ENCODE measurements at regions not wholly inside any gene's neighbourhood (a gene's known extent, or its start where the extent isn't known, plus 50 kb on each side); places are given as distances from the start of the nearest gene placed in this dataset.
A peak's percentile ranks its signal among the peaks of the same experiment; 100 is the strongest.

DNA sequence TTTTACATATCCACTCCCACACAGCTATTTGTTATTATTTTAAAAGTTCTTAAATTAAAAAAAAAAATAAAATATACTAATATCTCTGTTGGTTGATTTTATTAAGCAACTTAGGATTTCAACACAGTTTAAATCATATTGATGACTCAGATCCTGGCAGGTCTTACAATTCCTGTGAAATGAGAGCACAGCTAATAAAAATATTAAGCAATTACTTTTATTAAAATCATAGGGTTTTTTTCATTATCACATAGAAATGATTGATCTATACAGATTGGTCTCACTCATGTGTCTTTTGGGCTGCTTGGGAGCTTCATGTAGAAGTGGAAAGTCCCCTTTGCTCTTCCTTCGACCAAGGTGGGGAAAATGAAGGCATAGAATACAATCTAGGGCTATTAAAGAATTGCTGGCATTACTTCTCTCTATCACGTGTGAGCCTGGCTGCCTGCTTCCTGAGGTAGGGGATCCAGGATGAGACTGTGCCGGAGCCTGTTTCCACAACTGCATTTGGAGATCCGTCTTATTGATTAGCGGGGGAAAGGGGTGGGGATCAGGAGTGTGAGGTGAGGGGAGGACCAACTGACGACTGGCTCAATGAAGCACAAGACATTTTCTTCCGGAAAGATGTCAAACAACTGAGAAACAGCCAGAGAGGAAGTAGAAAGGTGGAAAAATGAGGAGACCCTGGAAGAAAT is 858.0 kb downstream of the USP25 start:
- CTCF ChIA-PET = no interaction called here
- no peaks in the 10 kb centered on the region for H3K27me3 ChIP-seq (replicated peaks in 2 of 5; ENCODE audit: control insufficient read depth in 4 of 5, insufficient read depth in 5 of 5, low read length in 4 of 5)
- 90% methylated on average over 5 of the region's 7 CpGs for WGBS (ENCODE audit: insufficient coverage)
- POLR2A ChIA-PET = no interaction called here
- H3K4me1 ChIP-seq (ENCODE audit: control extremely low read depth in 1 of 4, control insufficient read depth in 4 of 4, insufficient read depth in 4 of 4, low read length in 3 of 4) = no peaks in the 10 kb centered on the region
- H3K27ac ChIP-seq (ENCODE audit: insufficient read depth in 1 of 2, low read depth in 1 of 2, low read length in 2 of 2, poor library complexity in 1 of 2, severe bottlenecking in 2 of 2) = no peak overlapping the region
- H3K9me3 ChIP-seq (ENCODE audit: control extremely low read depth in 1 of 5, control insufficient read depth in 4 of 5, insufficient read depth in 2 of 5, low read depth in 1 of 5, low read length in 4 of 5) = no peaks in the 10 kb centered on the region
- DNase-seq = no peak
- no peaks in the 10 kb centered on the region for H3K36me3 ChIP-seq (ENCODE audit: control insufficient read depth in 4 of 4, insufficient read depth in 4 of 4, low read length in 3 of 4)
- H3K4me3 ChIP-seq (ENCODE audit: control insufficient read depth in 1 of 7, extremely low read depth in 1 of 7, insufficient read depth in 4 of 7, low read depth in 2 of 7, low read length in 6 of 7) = no peak overlapping the region

DNA sequence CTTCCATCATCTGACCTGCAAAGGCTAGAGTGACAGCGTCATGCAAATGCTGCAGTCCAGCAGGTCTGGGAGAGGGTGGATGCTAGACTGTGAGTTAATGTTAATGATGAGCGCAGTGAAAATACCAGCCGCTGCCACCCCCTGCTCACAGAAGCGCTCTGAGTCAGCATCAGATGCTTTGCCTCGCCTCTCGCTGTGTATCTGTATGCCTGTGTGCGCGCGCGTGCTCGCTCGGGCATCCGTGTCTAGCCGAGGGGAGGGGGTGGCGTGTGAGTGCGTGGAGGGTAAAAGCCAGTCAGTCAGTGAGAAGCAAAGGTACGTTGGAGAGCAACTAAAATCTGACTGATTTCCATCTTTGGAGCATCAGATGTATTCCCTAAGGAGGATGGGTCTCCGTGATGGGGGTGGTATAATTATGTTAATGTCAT is 858.7 kb downstream of the USP25 start:
- ChIA-PET POLR2A (no interaction called here), CTCF (no interaction called here)
- 84% methylated on average over 14 of the region's 18 CpGs for WGBS (ENCODE audit: insufficient coverage)
- DNase-seq = peak in 2 of 3 donors; percentile 10 to 28
- Histone ChIP-seq H3K4me3 (ENCODE audit: control insufficient read depth in 1 of 7, extremely low read depth in 1 of 7, insufficient read depth in 4 of 7, low read depth in 2 of 7, low read length in 6 of 7) (no peak overlapping the region), H3K27ac (ENCODE audit: insufficient read depth in 1 of 2, low read depth in 1 of 2, low read length in 2 of 2, poor library complexity in 1 of 2, severe bottlenecking in 2 of 2) (no peak overlapping the region), H3K9me3 (ENCODE audit: control extremely low read depth in 1 of 5, control insufficient read depth in 4 of 5, insufficient read depth in 2 of 5, low read depth in 1 of 5, low read length in 4 of 5) (no peaks in the 10 kb centered on the region), H3K36me3 (ENCODE audit: control insufficient read depth in 4 of 4, insufficient read depth in 4 of 4, low read length in 3 of 4) (no peaks in the 10 kb centered on the region), H3K4me1 (ENCODE audit: control extremely low read depth in 1 of 4, control insufficient read depth in 4 of 4, insufficient read depth in 4 of 4, low read length in 3 of 4) (no peaks in the 10 kb centered on the region), H3K27me3 (replicated peaks in 2 of 5; ENCODE audit: control insufficient read depth in 4 of 5, insufficient read depth in 5 of 5, low read length in 4 of 5) (no peaks in the 10 kb centered on the region)

DNA sequence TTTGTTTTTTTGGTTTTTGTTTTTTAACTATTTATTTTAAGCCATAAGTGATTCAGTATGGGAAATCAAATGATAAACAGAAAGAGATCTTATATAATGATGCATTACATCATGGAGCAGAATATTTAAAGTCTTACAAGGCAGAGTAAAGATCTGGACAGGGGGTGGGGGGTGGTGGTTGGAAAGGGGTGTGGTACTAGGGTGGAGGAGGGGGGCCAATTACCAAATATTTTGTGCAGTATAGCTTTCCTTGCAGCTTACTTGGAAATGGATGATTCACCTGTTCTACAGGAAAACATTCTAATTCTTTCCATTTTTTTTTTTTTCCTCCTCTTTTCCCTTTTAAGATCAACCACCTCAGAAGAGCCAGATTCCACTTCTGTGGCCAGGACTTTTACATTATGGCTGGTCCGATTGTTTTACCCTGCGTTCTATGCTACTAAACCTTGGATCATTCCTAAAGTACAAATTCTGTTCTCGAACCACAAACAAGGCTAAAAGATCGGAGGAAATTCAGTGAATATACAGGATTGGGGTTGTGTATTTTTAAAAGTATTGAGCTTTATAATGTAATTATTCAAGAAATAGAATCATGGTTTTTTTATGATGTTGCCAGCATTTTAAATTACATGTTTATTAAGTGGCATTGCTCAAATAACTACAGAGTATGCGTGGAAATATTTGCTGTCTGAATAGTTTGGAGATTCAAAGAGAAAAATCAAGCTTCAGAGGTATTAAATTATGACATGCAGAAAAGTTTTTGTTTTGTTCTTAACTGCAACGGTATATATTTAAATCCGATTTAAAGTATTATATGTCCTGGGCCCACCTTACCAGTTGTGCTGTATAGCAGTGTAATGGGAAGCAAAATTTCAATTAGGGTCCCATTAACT is 859.5 kb downstream of the USP25 start:
- Histone ChIP-seq H3K27me3 (replicated peaks in 2 of 5; ENCODE audit: control insufficient read depth in 4 of 5, insufficient read depth in 5 of 5, low read length in 4 of 5) (no peaks in the 10 kb centered on the region), H3K9me3 (ENCODE audit: control extremely low read depth in 1 of 5, control insufficient read depth in 4 of 5, insufficient read depth in 2 of 5, low read depth in 1 of 5, low read length in 4 of 5) (no peaks in the 10 kb centered on the region), H3K27ac (ENCODE audit: insufficient read depth in 1 of 2, low read depth in 1 of 2, low read length in 2 of 2, poor library complexity in 1 of 2, severe bottlenecking in 2 of 2) (no peak overlapping the region), H3K4me3 (ENCODE audit: control insufficient read depth in 1 of 7, extremely low read depth in 1 of 7, insufficient read depth in 4 of 7, low read depth in 2 of 7, low read length in 6 of 7) (no peak overlapping the region), H3K36me3 (ENCODE audit: control insufficient read depth in 4 of 4, insufficient read depth in 4 of 4, low read length in 3 of 4) (no peaks in the 10 kb centered on the region), H3K4me1 (ENCODE audit: control extremely low read depth in 1 of 4, control insufficient read depth in 4 of 4, insufficient read depth in 4 of 4, low read length in 3 of 4) (no peaks in the 10 kb centered on the region)
- POLR2A ChIA-PET = no interaction called here
- 100% methylated on average over 1 of the region's 7 CpGs for whole genome bisulfite sequencing (ENCODE audit: insufficient coverage)
- DNase-seq = no peak
- CTCF ChIA-PET = no interaction called here

DNA sequence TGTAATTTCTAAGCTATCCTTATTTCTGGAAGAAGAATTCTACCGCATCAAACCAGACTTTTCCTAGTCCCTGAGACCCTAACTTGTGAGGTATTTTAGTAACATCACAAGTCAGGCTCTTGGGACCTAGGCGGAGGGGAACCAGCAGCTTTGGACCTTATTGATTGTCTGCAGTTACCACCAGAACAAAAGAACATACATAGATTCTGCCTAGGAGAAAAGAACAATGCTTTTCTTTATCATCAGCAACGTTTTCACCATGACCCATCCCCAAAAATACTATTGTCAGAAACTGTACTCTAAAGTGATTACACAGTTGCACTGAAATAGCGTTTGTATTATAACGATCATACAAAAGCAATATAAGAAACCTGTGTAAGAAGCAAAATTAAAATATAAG is 860.4 kb downstream of the USP25 start:
- POLR2A ChIA-PET = no interaction called here
- WGBS (ENCODE audit: insufficient coverage) = 100% methylated on average over 1 of the region's 5 CpGs
- no peaks in the 10 kb centered on the region for H3K4me1 ChIP-seq (ENCODE audit: control extremely low read depth in 1 of 4, control insufficient read depth in 4 of 4, insufficient read depth in 4 of 4, low read length in 3 of 4)

DNA sequence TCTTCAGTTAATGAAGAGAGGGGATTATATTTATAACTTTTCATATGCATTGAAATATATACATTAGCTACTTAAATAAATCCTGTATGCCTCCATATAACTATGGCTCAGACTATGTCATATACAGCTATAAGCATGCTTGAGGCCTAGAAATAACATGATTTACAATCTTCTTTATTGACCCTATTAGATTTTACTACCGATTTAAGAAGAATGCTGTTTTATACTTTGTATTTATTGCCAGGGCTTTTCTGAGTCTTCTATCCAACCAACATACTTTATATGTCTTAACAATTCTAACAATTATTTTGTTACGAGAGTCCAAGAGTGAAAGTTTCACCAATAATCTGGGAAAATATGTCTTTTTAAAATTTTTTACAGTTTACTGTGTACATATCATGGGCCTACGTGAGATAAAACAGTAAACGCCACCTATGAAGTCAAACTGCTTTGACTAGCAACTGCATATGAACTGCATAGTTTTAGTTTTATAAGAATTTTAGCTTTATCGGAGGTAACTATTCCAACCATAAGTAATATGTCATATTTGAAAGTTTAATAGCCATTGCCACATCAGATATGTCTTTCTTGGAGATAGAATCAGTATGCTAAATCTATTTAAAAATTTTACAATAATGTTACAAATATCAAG is 861.0 kb downstream of the USP25 start:
- ChIA-PET CTCF (no interaction called here), POLR2A (no interaction called here)
- Histone ChIP-seq H3K27ac (ENCODE audit: insufficient read depth in 1 of 2, low read depth in 1 of 2, low read length in 2 of 2, poor library complexity in 1 of 2, severe bottlenecking in 2 of 2) (no peak overlapping the region), H3K27me3 (replicated peaks in 2 of 5; ENCODE audit: control insufficient read depth in 4 of 5, insufficient read depth in 5 of 5, low read length in 4 of 5) (no peaks in the 10 kb centered on the region), H3K36me3 (ENCODE audit: control insufficient read depth in 4 of 4, insufficient read depth in 4 of 4, low read length in 3 of 4) (no peaks in the 10 kb centered on the region), H3K9me3 (ENCODE audit: control extremely low read depth in 1 of 5, control insufficient read depth in 4 of 5, insufficient read depth in 2 of 5, low read depth in 1 of 5, low read length in 4 of 5) (no peaks in the 10 kb centered on the region), H3K4me1 (ENCODE audit: control extremely low read depth in 1 of 4, control insufficient read depth in 4 of 4, insufficient read depth in 4 of 4, low read length in 3 of 4) (no peaks in the 10 kb centered on the region), H3K4me3 (ENCODE audit: control insufficient read depth in 1 of 7, extremely low read depth in 1 of 7, insufficient read depth in 4 of 7, low read depth in 2 of 7, low read length in 6 of 7) (no peak overlapping the region)
- WGBS (ENCODE audit: insufficient coverage) = 100% methylated on average over 1 of the region's 5 CpGs
- DNase-seq = no peak

More for the DNA sequence above, 860.4 kb downstream of the USP25 start:
- no peak overlapping the region for H3K4me3 ChIP-seq (ENCODE audit: control insufficient read depth in 1 of 7, extremely low read depth in 1 of 7, insufficient read depth in 4 of 7, low read depth in 2 of 7, low read length in 6 of 7)
- CTCF ChIA-PET = no interaction called here
- H3K27ac ChIP-seq (ENCODE audit: insufficient read depth in 1 of 2, low read depth in 1 of 2, low read length in 2 of 2, poor library complexity in 1 of 2, severe bottlenecking in 2 of 2) = no peak overlapping the region
- no peak for DNase-seq
- H3K36me3 ChIP-seq (ENCODE audit: control insufficient read depth in 4 of 4, insufficient read depth in 4 of 4, low read length in 3 of 4) = no peaks in the 10 kb centered on the region
- H3K27me3 ChIP-seq (replicated peaks in 2 of 5; ENCODE audit: control insufficient read depth in 4 of 5, insufficient read depth in 5 of 5, low read length in 4 of 5) = no peaks in the 10 kb centered on the region
- no peaks in the 10 kb centered on the region for H3K9me3 ChIP-seq (ENCODE audit: control extremely low read depth in 1 of 5, control insufficient read depth in 4 of 5, insufficient read depth in 2 of 5, low read depth in 1 of 5, low read length in 4 of 5)

DNA sequence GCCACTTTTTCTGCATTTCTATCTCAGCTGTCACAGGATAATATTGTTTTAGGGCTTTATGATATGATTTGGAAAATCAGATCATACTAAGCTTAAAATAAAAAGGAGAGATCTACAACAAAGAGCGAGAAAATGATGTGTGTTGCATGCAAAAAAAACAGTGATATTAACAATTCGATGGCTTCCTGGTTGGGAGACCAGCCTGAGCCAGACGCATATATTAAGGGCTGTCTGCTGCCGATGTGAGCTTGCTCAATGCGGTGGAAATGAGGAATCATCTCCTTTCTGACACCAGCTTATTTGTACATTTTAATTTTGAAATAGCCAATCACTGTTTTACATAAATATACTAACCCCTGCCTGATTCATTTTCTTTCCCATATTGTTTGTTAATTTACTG is 862.6 kb downstream of the USP25 start:
- H3K9me3 ChIP-seq (ENCODE audit: control extremely low read depth in 1 of 5, control insufficient read depth in 4 of 5, insufficient read depth in 2 of 5, low read depth in 1 of 5, low read length in 4 of 5) = no peaks in the 10 kb centered on the region
- no peak for DNase-seq
- CTCF ChIA-PET = no interaction called here
- 93% methylated on average over 5 of the region's 5 CpGs for WGBS (ENCODE audit: insufficient coverage)
- no peak overlapping the region for H3K27ac ChIP-seq (ENCODE audit: insufficient read depth in 1 of 2, low read depth in 1 of 2, low read length in 2 of 2, poor library complexity in 1 of 2, severe bottlenecking in 2 of 2)
- no peaks in the 10 kb centered on the region for H3K36me3 ChIP-seq (ENCODE audit: control insufficient read depth in 4 of 4, insufficient read depth in 4 of 4, low read length in 3 of 4)
- POLR2A ChIA-PET = no interaction called here
- no peaks in the 10 kb centered on the region for H3K4me1 ChIP-seq (ENCODE audit: control extremely low read depth in 1 of 4, control insufficient read depth in 4 of 4, insufficient read depth in 4 of 4, low read length in 3 of 4)
- no peak overlapping the region for H3K4me3 ChIP-seq (ENCODE audit: control insufficient read depth in 1 of 7, extremely low read depth in 1 of 7, insufficient read depth in 4 of 7, low read depth in 2 of 7, low read length in 6 of 7)
- no peaks in the 10 kb centered on the region for H3K27me3 ChIP-seq (replicated peaks in 2 of 5; ENCODE audit: control insufficient read depth in 4 of 5, insufficient read depth in 5 of 5, low read length in 4 of 5)

DNA sequence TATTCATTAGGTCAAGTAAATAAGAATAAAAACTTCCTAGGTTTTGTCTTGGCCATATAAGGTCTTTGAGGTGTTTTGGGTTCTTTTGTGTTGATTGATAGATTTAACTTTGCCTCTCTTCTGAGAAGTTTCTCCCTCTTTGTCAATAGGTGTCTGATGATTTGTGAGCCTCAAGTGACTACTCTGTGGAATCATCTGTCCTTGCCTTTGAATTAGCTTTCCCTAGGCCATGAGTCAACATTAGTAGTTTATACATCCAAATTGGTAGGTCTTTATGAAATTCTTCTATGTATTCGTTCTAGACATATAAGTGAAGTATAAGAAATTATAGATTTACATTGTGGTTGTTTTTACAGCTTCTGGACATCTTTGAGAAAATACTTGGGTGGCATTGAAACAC is 864.4 kb downstream of the USP25 start:
- H3K36me3 ChIP-seq (ENCODE audit: control insufficient read depth in 4 of 4, insufficient read depth in 4 of 4, low read length in 3 of 4) = no peaks in the 10 kb centered on the region

More for the DNA sequence above, 864.4 kb downstream of the USP25 start:
- Histone ChIP-seq H3K4me3 (ENCODE audit: control insufficient read depth in 1 of 7, extremely low read depth in 1 of 7, insufficient read depth in 4 of 7, low read depth in 2 of 7, low read length in 6 of 7) (no peak overlapping the region), H3K4me1 (ENCODE audit: control extremely low read depth in 1 of 4, control insufficient read depth in 4 of 4, insufficient read depth in 4 of 4, low read length in 3 of 4) (no peaks in the 10 kb centered on the region), H3K9me3 (ENCODE audit: control extremely low read depth in 1 of 5, control insufficient read depth in 4 of 5, insufficient read depth in 2 of 5, low read depth in 1 of 5, low read length in 4 of 5) (no peaks in the 10 kb centered on the region), H3K27ac (ENCODE audit: insufficient read depth in 1 of 2, low read depth in 1 of 2, low read length in 2 of 2, poor library complexity in 1 of 2, severe bottlenecking in 2 of 2) (no peak overlapping the region), H3K27me3 (replicated peaks in 2 of 5; ENCODE audit: control insufficient read depth in 4 of 5, insufficient read depth in 5 of 5, low read length in 4 of 5) (no peaks in the 10 kb centered on the region)
- ChIA-PET CTCF (no interaction called here), POLR2A (no interaction called here)
- no peak for DNase-seq
- 100% methylated on average over 1 of the region's 1 CpG for WGBS (ENCODE audit: insufficient coverage)
